ENCODE measurements at regions not wholly inside any gene's neighbourhood (a gene's known extent, or its start where the extent isn't known, plus 50 kb on each side); places are given as distances from the start of the nearest gene placed in this dataset.

DNA sequence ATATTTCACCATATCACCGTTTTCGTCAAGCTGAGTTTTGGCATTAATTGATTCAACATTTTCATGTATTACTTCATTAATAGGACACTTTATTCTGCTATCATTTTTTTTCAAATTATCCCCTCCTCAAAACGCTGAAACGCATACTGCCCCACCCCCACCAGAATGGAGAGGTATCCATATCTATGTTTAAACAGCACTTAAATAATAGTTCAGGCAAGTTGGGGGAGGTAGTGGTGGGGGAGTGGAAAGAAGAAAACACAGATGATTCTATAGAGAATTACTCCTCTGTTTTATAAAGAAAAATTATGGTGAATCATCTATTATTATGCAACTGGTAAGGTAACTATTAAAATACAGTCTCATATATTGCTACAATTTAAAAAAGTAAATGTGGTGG, 314.4 kb upstream of the ZEB2 start:
- Histone ChIP-seq H3F3A (replicated peaks; ENCODE audit: low read depth) (no peaks in the 10 kb centered on the region), H3K79me2 (replicated peaks; ENCODE audit: insufficient read depth) (no peaks in the 10 kb centered on the region), H3K4me3 (no peak overlapping the region), H3K4me2 (no peak overlapping the region), H2AFZ (no peak overlapping the region), H3K27ac (ENCODE audit: low read depth) (no peak overlapping the region), H3K36me3 (ENCODE audit: insufficient read depth) (no peaks in the 10 kb centered on the region), H4K20me1 (replicated peaks; ENCODE audit: insufficient read depth) (no peaks in the 10 kb centered on the region), H3K27me3 (ENCODE audit: insufficient read depth) (no peaks in the 10 kb centered on the region), H3K9me2 (ENCODE audit: insufficient read depth) (no peaks in the 10 kb centered on the region), H3K4me1 (ENCODE audit: insufficient read depth) (peaks cover 8% of the 10 kb centered on the region; the same call in 1 of the 2 replicates)
- Mint-ChIP-seq H3K4me1 (peaks cover 3% of the 10 kb centered on the region; the same call in 1 of the 3 replicates), H3K27ac (no peak overlapping the region), H3K4me3 (no peak overlapping the region), H3K9me3 (no peaks in the 10 kb centered on the region), H3K36me3 (ENCODE audit: low read depth) (no peaks in the 10 kb centered on the region), H3K27me3 (ENCODE audit: insufficient read depth, low read depth, poor library complexity) (no peaks in the 10 kb centered on the region)
- ATAC-seq = no peak
- DNase-seq (ENCODE audit: low spot score) = no peak
- TF ChIP-seq NANOG (IDR thresholded peaks at IDR 0.05; ENCODE audit: borderline replicate concordance) (no peak), STAT1 (IDR thresholded peaks at IDR 0.05; ENCODE audit: unreplicated experiment) (no peak), CREB1 (CRISPR knock-in tag; IDR thresholded peaks at IDR 0.05; ENCODE audit: low read depth) (no peak), EZH2phosphoT487 (IDR thresholded peaks at IDR 0.05; ENCODE audit: unreplicated experiment) (no peak), JUNB (IDR thresholded peaks at IDR 0.05; ENCODE audit: unreplicated experiment) (no peak), EZH2 (IDR thresholded peaks at IDR 0.05; ENCODE audit: low read depth, unreplicated experiment) (no peak), POLR2AphosphoS5 (IDR thresholded peaks at IDR 0.05; ENCODE audit: low read depth) (no peak), ZNF331 (CRISPR knock-in tag; IDR thresholded peaks at IDR 0.05; ENCODE audit: low read depth) (no peak), ZNF114 (CRISPR knock-in tag; IDR thresholded peaks at IDR 0.05) (no peak)
- TF ChIP-seq, protein P1, sequence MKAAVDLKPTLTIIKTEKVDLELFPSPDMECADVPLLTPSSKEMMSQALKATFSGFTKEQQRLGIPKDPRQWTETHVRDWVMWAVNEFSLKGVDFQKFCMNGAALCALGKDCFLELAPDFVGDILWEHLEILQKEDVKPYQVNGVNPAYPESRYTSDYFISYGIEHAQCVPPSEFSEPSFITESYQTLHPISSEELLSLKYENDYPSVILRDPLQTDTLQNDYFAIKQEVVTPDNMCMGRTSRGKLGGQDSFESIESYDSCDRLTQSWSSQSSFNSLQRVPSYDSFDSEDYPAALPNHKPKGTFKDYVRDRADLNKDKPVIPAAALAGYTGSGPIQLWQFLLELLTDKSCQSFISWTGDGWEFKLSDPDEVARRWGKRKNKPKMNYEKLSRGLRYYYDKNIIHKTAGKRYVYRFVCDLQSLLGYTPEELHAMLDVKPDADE (IDR thresholded peaks at IDR 0.05) = no peak
- TF ChIP-seq, protein P2, sequence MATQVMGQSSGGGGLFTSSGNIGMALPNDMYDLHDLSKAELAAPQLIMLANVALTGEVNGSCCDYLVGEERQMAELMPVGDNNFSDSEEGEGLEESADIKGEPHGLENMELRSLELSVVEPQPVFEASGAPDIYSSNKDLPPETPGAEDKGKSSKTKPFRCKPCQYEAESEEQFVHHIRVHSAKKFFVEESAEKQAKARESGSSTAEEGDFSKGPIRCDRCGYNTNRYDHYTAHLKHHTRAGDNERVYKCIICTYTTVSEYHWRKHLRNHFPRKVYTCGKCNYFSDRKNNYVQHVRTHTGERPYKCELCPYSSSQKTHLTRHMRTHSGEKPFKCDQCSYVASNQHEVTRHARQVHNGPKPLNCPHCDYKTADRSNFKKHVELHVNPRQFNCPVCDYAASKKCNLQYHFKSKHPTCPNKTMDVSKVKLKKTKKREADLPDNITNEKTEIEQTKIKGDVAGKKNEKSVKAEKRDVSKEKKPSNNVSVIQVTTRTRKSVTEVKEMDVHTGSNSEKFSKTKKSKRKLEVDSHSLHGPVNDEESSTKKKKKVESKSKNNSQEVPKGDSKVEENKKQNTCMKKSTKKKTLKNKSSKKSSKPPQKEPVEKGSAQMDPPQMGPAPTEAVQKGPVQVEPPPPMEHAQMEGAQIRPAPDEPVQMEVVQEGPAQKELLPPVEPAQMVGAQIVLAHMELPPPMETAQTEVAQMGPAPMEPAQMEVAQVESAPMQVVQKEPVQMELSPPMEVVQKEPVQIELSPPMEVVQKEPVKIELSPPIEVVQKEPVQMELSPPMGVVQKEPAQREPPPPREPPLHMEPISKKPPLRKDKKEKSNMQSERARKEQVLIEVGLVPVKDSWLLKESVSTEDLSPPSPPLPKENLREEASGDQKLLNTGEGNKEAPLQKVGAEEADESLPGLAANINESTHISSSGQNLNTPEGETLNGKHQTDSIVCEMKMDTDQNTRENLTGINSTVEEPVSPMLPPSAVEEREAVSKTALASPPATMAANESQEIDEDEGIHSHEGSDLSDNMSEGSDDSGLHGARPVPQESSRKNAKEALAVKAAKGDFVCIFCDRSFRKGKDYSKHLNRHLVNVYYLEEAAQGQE (IDR thresholded peaks at IDR 0.05; ENCODE audit: unreplicated experiment) = no peak
- TF ChIP-seq, protein P3, sequence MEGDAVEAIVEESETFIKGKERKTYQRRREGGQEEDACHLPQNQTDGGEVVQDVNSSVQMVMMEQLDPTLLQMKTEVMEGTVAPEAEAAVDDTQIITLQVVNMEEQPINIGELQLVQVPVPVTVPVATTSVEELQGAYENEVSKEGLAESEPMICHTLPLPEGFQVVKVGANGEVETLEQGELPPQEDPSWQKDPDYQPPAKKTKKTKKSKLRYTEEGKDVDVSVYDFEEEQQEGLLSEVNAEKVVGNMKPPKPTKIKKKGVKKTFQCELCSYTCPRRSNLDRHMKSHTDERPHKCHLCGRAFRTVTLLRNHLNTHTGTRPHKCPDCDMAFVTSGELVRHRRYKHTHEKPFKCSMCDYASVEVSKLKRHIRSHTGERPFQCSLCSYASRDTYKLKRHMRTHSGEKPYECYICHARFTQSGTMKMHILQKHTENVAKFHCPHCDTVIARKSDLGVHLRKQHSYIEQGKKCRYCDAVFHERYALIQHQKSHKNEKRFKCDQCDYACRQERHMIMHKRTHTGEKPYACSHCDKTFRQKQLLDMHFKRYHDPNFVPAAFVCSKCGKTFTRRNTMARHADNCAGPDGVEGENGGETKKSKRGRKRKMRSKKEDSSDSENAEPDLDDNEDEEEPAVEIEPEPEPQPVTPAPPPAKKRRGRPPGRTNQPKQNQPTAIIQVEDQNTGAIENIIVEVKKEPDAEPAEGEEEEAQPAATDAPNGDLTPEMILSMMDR (conservative IDR thresholded peaks at IDR 0.05; ENCODE audit: low read depth in 2 of 2) = no peak
- TF ChIP-seq, protein P4, sequence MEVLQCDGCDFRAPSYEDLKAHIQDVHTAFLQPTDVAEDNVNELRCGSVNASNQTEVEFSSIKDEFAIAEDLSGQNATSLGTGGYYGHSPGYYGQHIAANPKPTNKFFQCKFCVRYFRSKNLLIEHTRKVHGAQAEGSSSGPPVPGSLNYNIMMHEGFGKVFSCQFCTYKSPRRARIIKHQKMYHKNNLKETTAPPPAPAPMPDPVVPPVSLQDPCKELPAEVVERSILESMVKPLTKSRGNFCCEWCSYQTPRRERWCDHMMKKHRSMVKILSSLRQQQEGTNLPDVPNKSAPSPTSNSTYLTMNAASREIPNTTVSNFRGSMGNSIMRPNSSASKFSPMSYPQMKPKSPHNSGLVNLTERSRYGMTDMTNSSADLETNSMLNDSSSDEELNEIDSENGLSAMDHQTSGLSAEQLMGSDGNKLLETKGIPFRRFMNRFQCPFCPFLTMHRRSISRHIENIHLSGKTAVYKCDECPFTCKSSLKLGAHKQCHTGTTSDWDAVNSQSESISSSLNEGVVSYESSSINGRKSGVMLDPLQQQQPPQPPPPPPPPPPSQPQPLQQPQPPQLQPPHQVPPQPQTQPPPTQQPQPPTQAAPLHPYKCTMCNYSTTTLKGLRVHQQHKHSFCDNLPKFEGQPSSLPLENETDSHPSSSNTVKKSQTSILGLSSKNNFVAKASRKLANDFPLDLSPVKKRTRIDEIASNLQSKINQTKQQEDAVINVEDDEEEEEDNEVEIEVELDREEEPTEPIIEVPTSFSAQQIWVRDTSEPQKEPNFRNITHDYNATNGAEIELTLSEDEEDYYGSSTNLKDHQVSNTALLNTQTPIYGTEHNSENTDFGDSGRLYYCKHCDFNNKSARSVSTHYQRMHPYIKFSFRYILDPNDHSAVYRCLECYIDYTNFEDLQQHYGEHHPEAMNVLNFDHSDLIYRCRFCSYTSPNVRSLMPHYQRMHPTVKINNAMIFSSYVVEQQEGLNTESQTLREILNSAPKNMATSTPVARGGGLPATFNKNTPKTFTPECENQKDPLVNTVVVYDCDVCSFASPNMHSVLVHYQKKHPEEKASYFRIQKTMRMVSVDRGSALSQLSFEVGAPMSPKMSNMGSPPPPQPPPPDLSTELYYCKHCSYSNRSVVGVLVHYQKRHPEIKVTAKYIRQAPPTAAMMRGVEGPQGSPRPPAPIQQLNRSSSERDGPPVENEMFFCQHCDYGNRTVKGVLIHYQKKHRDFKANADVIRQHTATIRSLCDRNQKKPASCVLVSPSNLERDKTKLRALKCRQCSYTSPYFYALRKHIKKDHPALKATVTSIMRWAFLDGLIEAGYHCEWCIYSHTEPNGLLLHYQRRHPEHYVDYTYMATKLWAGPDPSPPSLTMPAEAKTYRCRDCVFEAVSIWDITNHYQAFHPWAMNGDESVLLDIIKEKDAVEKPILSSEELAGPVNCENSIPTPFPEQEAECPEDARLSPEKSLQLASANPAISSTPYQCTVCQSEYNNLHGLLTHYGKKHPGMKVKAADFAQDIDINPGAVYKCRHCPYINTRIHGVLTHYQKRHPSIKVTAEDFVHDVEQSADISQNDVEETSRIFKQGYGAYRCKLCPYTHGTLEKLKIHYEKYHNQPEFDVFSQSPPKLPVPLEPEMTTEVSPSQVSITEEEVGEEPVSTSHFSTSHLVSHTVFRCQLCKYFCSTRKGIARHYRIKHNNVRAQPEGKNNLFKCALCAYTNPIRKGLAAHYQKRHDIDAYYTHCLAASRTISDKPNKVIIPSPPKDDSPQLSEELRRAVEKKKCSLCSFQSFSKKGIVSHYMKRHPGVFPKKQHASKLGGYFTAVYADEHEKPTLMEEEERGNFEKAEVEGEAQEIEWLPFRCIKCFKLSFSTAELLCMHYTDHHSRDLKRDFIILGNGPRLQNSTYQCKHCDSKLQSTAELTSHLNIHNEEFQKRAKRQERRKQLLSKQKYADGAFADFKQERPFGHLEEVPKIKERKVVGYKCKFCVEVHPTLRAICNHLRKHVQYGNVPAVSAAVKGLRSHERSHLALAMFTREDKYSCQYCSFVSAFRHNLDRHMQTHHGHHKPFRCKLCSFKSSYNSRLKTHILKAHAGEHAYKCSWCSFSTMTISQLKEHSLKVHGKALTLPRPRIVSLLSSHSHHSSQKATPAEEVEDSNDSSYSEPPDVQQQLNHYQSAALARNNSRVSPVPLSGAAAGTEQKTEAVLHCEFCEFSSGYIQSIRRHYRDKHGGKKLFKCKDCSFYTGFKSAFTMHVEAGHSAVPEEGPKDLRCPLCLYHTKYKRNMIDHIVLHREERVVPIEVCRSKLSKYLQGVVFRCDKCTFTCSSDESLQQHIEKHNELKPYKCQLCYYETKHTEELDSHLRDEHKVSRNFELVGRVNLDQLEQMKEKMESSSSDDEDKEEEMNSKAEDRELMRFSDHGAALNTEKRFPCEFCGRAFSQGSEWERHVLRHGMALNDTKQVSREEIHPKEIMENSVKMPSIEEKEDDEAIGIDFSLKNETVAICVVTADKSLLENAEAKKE (CRISPR knock-in tag; IDR thresholded peaks at IDR 0.05) = no peak

Measured in GM23338 (cell line).